ENCODE measurements at regions not wholly inside any gene's neighbourhood (a gene's known extent, or its start where the extent isn't known, plus 50 kb on each side); places are given as distances from the start of the nearest gene placed in this dataset.

GRCh38 chr4:100574607-100575006 is 56.8 kb upstream of the EMCN start:
- WGBS, 2 donors: 81 to 89% methylated on average over 2 of the region's 2 CpGs
- intact Hi-C loops (cut with DNase I): no loop called here
- H3K27ac ChIP-seq: no peak overlapping the region
- TF ChIP-seq CTCF (IDR thresholded peaks at IDR 0.05): no peak
- TF ChIP-seq POLR2A (IDR thresholded peaks at IDR 0.05): no peak
- no peak overlapping the region for H3K4me3 ChIP-seq
- no peaks in the 10 kb centered on the region for H3K9me3 ChIP-seq
- no peaks in the 10 kb centered on the region for H3K4me1 ChIP-seq
- DNase-seq: no peak
- H3K27me3 ChIP-seq: no peaks in the 10 kb centered on the region
- no peaks in the 10 kb centered on the region for H3K36me3 ChIP-seq

- no peaks in the 10 kb centered on the region for H3K36me3 ChIP-seq
- no peak overlapping the region for H3K27ac ChIP-seq
- intact Hi-C loops (cut with DNase I): no loop called here
- no peaks in the 10 kb centered on the region for H3K9me3 ChIP-seq
- TF ChIP-seq CTCF (IDR thresholded peaks at IDR 0.05) (no peak), POLR2A (IDR thresholded peaks at IDR 0.05) (no peak)
- WGBS, 2 donors: 36 to 64% methylated on average over 2 of the region's 2 CpGs
- no peaks in the 10 kb centered on the region for H3K27me3 ChIP-seq
- H3K4me3 ChIP-seq: no peak overlapping the region
- H3K4me1 ChIP-seq: no peaks in the 10 kb centered on the region
- no peak for DNase-seq
These were observed 51.4 kb upstream of the EMCN start for GRCh38 chr4:100569196-100569595.
